ENCODE measurements at regions not wholly inside any gene's neighbourhood (a gene's known extent, or its start where the extent isn't known, plus 50 kb on each side); places are given as distances from the start of the nearest gene placed in this dataset.

- Histone ChIP-seq H3K4me3 (ENCODE audit: control insufficient read depth in 1 of 7, extremely low read depth in 1 of 7, insufficient read depth in 4 of 7, low read depth in 2 of 7, low read length in 6 of 7) (no peak overlapping the region), H3K27ac (ENCODE audit: insufficient read depth in 1 of 2, low read depth in 1 of 2, low read length in 2 of 2, poor library complexity in 1 of 2, severe bottlenecking in 2 of 2) (no peak overlapping the region), H3K4me1 (ENCODE audit: control extremely low read depth in 1 of 4, control insufficient read depth in 4 of 4, insufficient read depth in 4 of 4, low read length in 3 of 4) (no peaks in the 10 kb centered on the region), H3K9me3 (ENCODE audit: control extremely low read depth in 1 of 5, control insufficient read depth in 4 of 5, insufficient read depth in 2 of 5, low read depth in 1 of 5, low read length in 4 of 5) (peaks cover 0 to 9% (median 2%) of the 10 kb centered on the region in 5 experiments), H3K36me3 (ENCODE audit: control insufficient read depth in 4 of 4, insufficient read depth in 4 of 4, low read length in 3 of 4) (no peaks in the 10 kb centered on the region), H3K27me3 (replicated peaks in 2 of 5; ENCODE audit: control insufficient read depth in 4 of 5, insufficient read depth in 5 of 5, low read length in 4 of 5) (no peaks in the 10 kb centered on the region)
- no peak for DNase-seq
- ChIA-PET CTCF (no interaction called here), POLR2A (no interaction called here)
- WGBS (ENCODE audit: insufficient coverage) = 100% methylated on average over 1 of the region's 2 CpGs
Measured at GRCh38 chr5:87828545-87829216, 416.0 kb upstream of the CCNH start.

- POLR2A ChIA-PET = no interaction called here
- Histone ChIP-seq H3K4me1 (ENCODE audit: control extremely low read depth in 1 of 4, control insufficient read depth in 4 of 4, insufficient read depth in 4 of 4, low read length in 3 of 4) (no peaks in the 10 kb centered on the region), H3K4me3 (ENCODE audit: control insufficient read depth in 1 of 7, extremely low read depth in 1 of 7, insufficient read depth in 4 of 7, low read depth in 2 of 7, low read length in 6 of 7) (no peak overlapping the region), H3K36me3 (ENCODE audit: control insufficient read depth in 4 of 4, insufficient read depth in 4 of 4, low read length in 3 of 4) (no peaks in the 10 kb centered on the region), H3K27ac (ENCODE audit: insufficient read depth in 1 of 2, low read depth in 1 of 2, low read length in 2 of 2, poor library complexity in 1 of 2, severe bottlenecking in 2 of 2) (no peak overlapping the region), H3K27me3 (replicated peaks in 2 of 5; ENCODE audit: control insufficient read depth in 4 of 5, insufficient read depth in 5 of 5, low read length in 4 of 5) (no peaks in the 10 kb centered on the region), H3K9me3 (ENCODE audit: control extremely low read depth in 1 of 5, control insufficient read depth in 4 of 5, insufficient read depth in 2 of 5, low read depth in 1 of 5, low read length in 4 of 5) (peaks cover 0 to 6% (median 2%) of the 10 kb centered on the region in 5 experiments)
- WGBS (ENCODE audit: insufficient coverage) = 98% methylated on average over 8 of the region's 8 CpGs
- no peak for DNase-seq
- CTCF ChIA-PET = no interaction called here
Measured at GRCh38 chr5:87827539-87827938, 414.8 kb upstream of the CCNH start.

GRCh38 chr5:87826507-87826906 lies 413.8 kb upstream of the CCNH start:
- peaks cover 0 to 2% (median 0%) of the 10 kb centered on the region in 5 experiments for H3K9me3 ChIP-seq (ENCODE audit: control extremely low read depth in 1 of 5, control insufficient read depth in 4 of 5, insufficient read depth in 2 of 5, low read depth in 1 of 5, low read length in 4 of 5)
- H3K4me1 ChIP-seq (ENCODE audit: control extremely low read depth in 1 of 4, control insufficient read depth in 4 of 4, insufficient read depth in 4 of 4, low read length in 3 of 4) = no peaks in the 10 kb centered on the region
- no peak overlapping the region for H3K4me3 ChIP-seq (ENCODE audit: control insufficient read depth in 1 of 7, extremely low read depth in 1 of 7, insufficient read depth in 4 of 7, low read depth in 2 of 7, low read length in 6 of 7)
- no peak for DNase-seq
- CTCF ChIA-PET = no interaction called here
- POLR2A ChIA-PET = no interaction called here
- H3K27me3 ChIP-seq (replicated peaks in 2 of 5; ENCODE audit: control insufficient read depth in 4 of 5, insufficient read depth in 5 of 5, low read length in 4 of 5) = no peaks in the 10 kb centered on the region
- no peak overlapping the region for H3K27ac ChIP-seq (ENCODE audit: insufficient read depth in 1 of 2, low read depth in 1 of 2, low read length in 2 of 2, poor library complexity in 1 of 2, severe bottlenecking in 2 of 2)
- H3K36me3 ChIP-seq (ENCODE audit: control insufficient read depth in 4 of 4, insufficient read depth in 4 of 4, low read length in 3 of 4) = no peaks in the 10 kb centered on the region
- WGBS (ENCODE audit: insufficient coverage) = 93% methylated on average over 2 of the region's 3 CpGs

- Histone ChIP-seq H3K36me3 (ENCODE audit: control insufficient read depth in 4 of 4, insufficient read depth in 4 of 4, low read length in 3 of 4) (no peaks in the 10 kb centered on the region), H3K27me3 (replicated peaks in 2 of 5; ENCODE audit: control insufficient read depth in 4 of 5, insufficient read depth in 5 of 5, low read length in 4 of 5) (no peaks in the 10 kb centered on the region), H3K27ac (ENCODE audit: insufficient read depth in 1 of 2, low read depth in 1 of 2, low read length in 2 of 2, poor library complexity in 1 of 2, severe bottlenecking in 2 of 2) (no peak overlapping the region), H3K4me3 (ENCODE audit: control insufficient read depth in 1 of 7, extremely low read depth in 1 of 7, insufficient read depth in 4 of 7, low read depth in 2 of 7, low read length in 6 of 7) (no peak overlapping the region), H3K9me3 (ENCODE audit: control extremely low read depth in 1 of 5, control insufficient read depth in 4 of 5, insufficient read depth in 2 of 5, low read depth in 1 of 5, low read length in 4 of 5) (peaks cover 0 to 2% (median 0%) of the 10 kb centered on the region in 5 experiments), H3K4me1 (ENCODE audit: control extremely low read depth in 1 of 4, control insufficient read depth in 4 of 4, insufficient read depth in 4 of 4, low read length in 3 of 4) (no peaks in the 10 kb centered on the region)
- POLR2A ChIA-PET = no interaction called here
- CTCF ChIA-PET = no interaction called here
- no CpG with 5 or more reads among the region's 1 CpG for WGBS (ENCODE audit: insufficient coverage)
- no peak for DNase-seq
Measured at GRCh38 chr5:87825583-87825982, 412.9 kb upstream of the CCNH start.

- Histone ChIP-seq H3K27me3 (replicated peaks in 2 of 5; ENCODE audit: control insufficient read depth in 4 of 5, insufficient read depth in 5 of 5, low read length in 4 of 5) (peaks cover 0 to 2% (median 0%) of the 10 kb centered on the region in 5 experiments), H3K9me3 (ENCODE audit: control extremely low read depth in 1 of 5, control insufficient read depth in 4 of 5, insufficient read depth in 2 of 5, low read depth in 1 of 5, low read length in 4 of 5) (peaks cover 0 to 2% (median 0%) of the 10 kb centered on the region in 5 experiments), H3K4me1 (ENCODE audit: control extremely low read depth in 1 of 4, control insufficient read depth in 4 of 4, insufficient read depth in 4 of 4, low read length in 3 of 4) (no peaks in the 10 kb centered on the region), H3K27ac (ENCODE audit: insufficient read depth in 1 of 2, low read depth in 1 of 2, low read length in 2 of 2, poor library complexity in 1 of 2, severe bottlenecking in 2 of 2) (no peak overlapping the region), H3K4me3 (ENCODE audit: control insufficient read depth in 1 of 7, extremely low read depth in 1 of 7, insufficient read depth in 4 of 7, low read depth in 2 of 7, low read length in 6 of 7) (no peak overlapping the region), H3K36me3 (ENCODE audit: control insufficient read depth in 4 of 4, insufficient read depth in 4 of 4, low read length in 3 of 4) (no peaks in the 10 kb centered on the region)
- ChIA-PET CTCF (no interaction called here), POLR2A (no interaction called here)
- DNase-seq = no peak
Measured at GRCh38 chr5:87807783-87808182, 395.1 kb upstream of the CCNH start.

- ChIA-PET CTCF (no interaction called here), POLR2A (no interaction called here)
- no peak overlapping the region for H3K4me3 ChIP-seq (ENCODE audit: control insufficient read depth in 1 of 7, extremely low read depth in 1 of 7, insufficient read depth in 4 of 7, low read depth in 2 of 7, low read length in 6 of 7)
Measured at GRCh38 chr5:87803352-87803751, 390.6 kb upstream of the CCNH start.

GRCh38 chr5:87791869-87792268 lies 379.1 kb upstream of the CCNH start:
- CTCF ChIA-PET = interaction anchor here (1.0 kb wide), 1 partner anchor 10 kb away, joined by 4 read pairs; no protein-coding TSS in a partner anchor
- no peak overlapping the region for H3K27ac ChIP-seq (ENCODE audit: insufficient read depth in 1 of 2, low read depth in 1 of 2, low read length in 2 of 2, poor library complexity in 1 of 2, severe bottlenecking in 2 of 2)
- no peak for DNase-seq

More at GRCh38 chr5:87803352-87803751, 390.6 kb upstream of the CCNH start:
- no peak for DNase-seq
- Histone ChIP-seq H3K36me3 (ENCODE audit: control insufficient read depth in 4 of 4, insufficient read depth in 4 of 4, low read length in 3 of 4) (no peaks in the 10 kb centered on the region), H3K4me1 (ENCODE audit: control extremely low read depth in 1 of 4, control insufficient read depth in 4 of 4, insufficient read depth in 4 of 4, low read length in 3 of 4) (no peaks in the 10 kb centered on the region), H3K27me3 (replicated peaks in 2 of 5; ENCODE audit: control insufficient read depth in 4 of 5, insufficient read depth in 5 of 5, low read length in 4 of 5) (peaks cover 0 to 4% (median 2%) of the 10 kb centered on the region in 5 experiments), H3K9me3 (ENCODE audit: control extremely low read depth in 1 of 5, control insufficient read depth in 4 of 5, insufficient read depth in 2 of 5, low read depth in 1 of 5, low read length in 4 of 5) (peaks cover 0 to 2% (median 0%) of the 10 kb centered on the region in 5 experiments), H3K27ac (ENCODE audit: insufficient read depth in 1 of 2, low read depth in 1 of 2, low read length in 2 of 2, poor library complexity in 1 of 2, severe bottlenecking in 2 of 2) (no peak overlapping the region)

More at GRCh38 chr5:87791869-87792268, 379.1 kb upstream of the CCNH start:
- POLR2A ChIA-PET = no interaction called here
- Histone ChIP-seq H3K4me3 (ENCODE audit: control insufficient read depth in 1 of 7, extremely low read depth in 1 of 7, insufficient read depth in 4 of 7, low read depth in 2 of 7, low read length in 6 of 7) (no peak overlapping the region), H3K9me3 (ENCODE audit: control extremely low read depth in 1 of 5, control insufficient read depth in 4 of 5, insufficient read depth in 2 of 5, low read depth in 1 of 5, low read length in 4 of 5) (no peaks in the 10 kb centered on the region), H3K27me3 (replicated peaks in 2 of 5; ENCODE audit: control insufficient read depth in 4 of 5, insufficient read depth in 5 of 5, low read length in 4 of 5) (peaks cover 2 to 25% (median 6%) of the 10 kb centered on the region in 5 experiments), H3K36me3 (ENCODE audit: control insufficient read depth in 4 of 4, insufficient read depth in 4 of 4, low read length in 3 of 4) (no peaks in the 10 kb centered on the region), H3K4me1 (ENCODE audit: control extremely low read depth in 1 of 4, control insufficient read depth in 4 of 4, insufficient read depth in 4 of 4, low read length in 3 of 4) (no peaks in the 10 kb centered on the region)
- WGBS (ENCODE audit: insufficient coverage) = 80% methylated on average over 2 of the region's 4 CpGs

Data from common myeloid progenitor, CD34-positive (primary cell).